ENCODE measurements at regions not wholly inside any gene's neighbourhood (a gene's known extent, or its start where the extent isn't known, plus 50 kb on each side); places are given as distances from the start of the nearest gene placed in this dataset.

- TF ChIP-seq CTCF (IDR thresholded peaks at IDR 0.05) (peak; percentile 15 to 26 (median 18)), POLR2A (IDR thresholded peaks at IDR 0.05) (no peak)
These were observed 125.8 kb upstream of the HNMT start for GRCh38 chr2:137838255-137839092.

Data from ovary (tissue), 3 donors.